HG03025 (cell line): ENCODE measurements at regions not wholly inside any gene's neighbourhood (a gene's known extent, or its start where the extent isn't known, plus 50 kb on each side); places are given as distances from the start of the nearest gene placed in this dataset.
A peak's percentile ranks its signal among the peaks of the same experiment; 100 is the strongest.

Experiments
- ATAC-seq: cut with Tn5 transposase; IDR thresholded peaks from one replicate; pipeline ENCODE4 v1.9.1; 2021; ENCODE audit warnings: mild to moderate bottlenecking, moderate library complexity; ENCODE audit not compliant: unreplicated experiment, low FRiP score

- no peak for ATAC-seq
Observed at GRCh38 chr16:74100395-74101326, 196.0 kb upstream of the PSMD7 start.

GRCh38 chr16:74099530-74099929 lies 197.1 kb upstream of the PSMD7 start:
- ATAC-seq: no peak

DNA sequence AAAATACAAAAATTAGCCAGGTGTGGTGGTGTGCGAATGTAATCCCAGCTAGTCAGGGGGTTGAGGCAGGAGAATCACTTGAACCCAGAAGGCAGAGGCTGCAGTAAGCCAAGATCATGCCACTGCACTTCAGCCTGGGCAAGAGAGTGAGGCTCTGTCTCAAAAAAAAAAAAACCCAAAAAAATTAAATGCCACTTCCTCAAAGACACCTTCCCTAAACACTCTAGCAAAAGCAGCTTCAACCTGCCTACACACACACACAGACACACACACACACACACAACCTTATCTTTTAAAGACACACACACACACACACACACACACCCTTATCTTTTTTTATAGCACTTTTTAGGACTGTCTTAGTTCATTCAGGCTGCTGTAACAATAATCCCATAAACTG lies 201.7 kb upstream of the PSMD7 start:
- no peak for ATAC-seq

- ATAC-seq: peak; percentile 72
Observed at GRCh38 chr16:74094514-74094913, 202.1 kb upstream of the PSMD7 start.

- ATAC-seq: no peak
Observed at GRCh38 chr16:74092336-74092735, 204.3 kb upstream of the PSMD7 start.

GRCh38 chr16:74090871-74091270 lies 205.7 kb upstream of the PSMD7 start:
- no peak for ATAC-seq

DNA sequence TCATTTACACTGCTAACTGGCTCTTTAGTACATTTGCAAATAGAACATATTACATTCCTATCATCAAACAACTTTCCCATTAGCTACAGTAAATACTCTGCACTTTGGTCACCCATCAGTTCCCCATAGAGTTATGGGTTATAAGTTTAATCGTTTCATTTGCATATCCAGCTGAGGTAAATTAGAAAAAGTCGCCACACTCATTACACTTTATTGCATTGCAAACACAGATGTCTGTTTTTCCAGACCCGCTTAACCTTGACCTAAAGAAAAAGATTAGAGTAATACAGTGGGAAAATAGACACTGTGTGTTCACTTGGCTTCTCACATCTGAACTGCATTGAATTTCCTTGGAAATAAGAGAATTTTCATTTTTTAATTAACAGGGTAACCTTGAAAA lies 213.1 kb upstream of the PSMD7 start:
- ATAC-seq: no peak

GRCh38 chr16:74080311-74080710 lies 216.3 kb upstream of the PSMD7 start:
- ATAC-seq: no peak

DNA sequence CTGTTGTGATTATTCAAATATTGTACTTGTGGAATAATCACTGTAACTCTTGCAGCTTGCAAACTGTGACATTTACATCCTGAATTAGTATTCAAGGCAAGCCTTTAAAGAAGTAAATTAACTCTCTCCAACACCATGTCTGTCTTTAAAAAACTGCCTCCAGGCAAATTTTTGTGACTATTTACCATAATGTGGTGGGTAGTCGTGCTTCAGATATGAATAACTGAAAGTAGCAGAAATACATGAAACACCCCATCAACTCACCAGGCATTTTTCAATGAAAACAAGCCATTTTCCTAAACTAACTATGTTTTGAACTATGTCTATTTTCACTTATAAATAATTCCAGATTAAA lies 217.4 kb upstream of the PSMD7 start:
- no peak for ATAC-seq

- no peak for ATAC-seq
Observed at GRCh38 chr16:74078511-74079231, 217.9 kb upstream of the PSMD7 start.

DNA sequence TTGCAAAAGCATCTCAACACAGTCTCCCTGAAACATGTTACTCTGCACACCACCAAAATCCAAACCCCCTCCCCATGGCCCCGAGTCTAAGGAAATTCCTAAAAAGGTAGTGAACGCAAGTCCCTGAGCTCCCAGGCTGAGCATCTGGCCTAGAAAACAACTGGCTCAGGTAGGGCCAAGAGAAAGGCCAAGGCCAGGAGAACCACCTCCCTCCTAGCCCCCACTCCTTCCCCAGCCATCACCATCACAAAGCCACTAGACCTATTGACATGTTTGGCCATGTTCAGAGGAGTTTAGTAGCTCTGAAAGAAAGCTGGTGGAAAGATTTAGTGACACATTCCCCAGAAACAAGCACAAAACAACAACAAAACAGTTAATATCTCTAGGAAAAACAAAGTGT lies 220.0 kb upstream of the PSMD7 start:
- no peak for ATAC-seq

- no peak for ATAC-seq
Observed at GRCh38 chr16:74075393-74075792, 221.2 kb upstream of the PSMD7 start.

DNA sequence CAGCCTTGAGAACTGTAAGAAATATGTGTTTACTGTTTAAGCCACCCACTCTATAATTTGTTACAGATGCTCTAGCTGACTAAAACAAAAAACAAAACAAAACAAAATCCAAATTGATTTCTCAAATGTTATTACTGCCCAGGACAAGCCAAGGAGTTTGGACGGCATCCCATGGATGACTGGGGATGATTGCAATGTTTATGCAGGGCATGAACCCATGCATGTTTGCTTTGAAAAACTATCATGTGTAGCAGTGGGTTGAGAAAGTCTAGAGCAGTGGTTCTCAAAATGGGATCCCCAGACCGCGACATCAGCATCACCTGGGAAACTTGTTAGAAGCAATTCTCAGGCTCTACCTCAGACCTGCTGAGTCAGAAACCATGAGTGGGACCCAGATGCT lies 223.2 kb upstream of the PSMD7 start:
- ATAC-seq: no peak

DNA sequence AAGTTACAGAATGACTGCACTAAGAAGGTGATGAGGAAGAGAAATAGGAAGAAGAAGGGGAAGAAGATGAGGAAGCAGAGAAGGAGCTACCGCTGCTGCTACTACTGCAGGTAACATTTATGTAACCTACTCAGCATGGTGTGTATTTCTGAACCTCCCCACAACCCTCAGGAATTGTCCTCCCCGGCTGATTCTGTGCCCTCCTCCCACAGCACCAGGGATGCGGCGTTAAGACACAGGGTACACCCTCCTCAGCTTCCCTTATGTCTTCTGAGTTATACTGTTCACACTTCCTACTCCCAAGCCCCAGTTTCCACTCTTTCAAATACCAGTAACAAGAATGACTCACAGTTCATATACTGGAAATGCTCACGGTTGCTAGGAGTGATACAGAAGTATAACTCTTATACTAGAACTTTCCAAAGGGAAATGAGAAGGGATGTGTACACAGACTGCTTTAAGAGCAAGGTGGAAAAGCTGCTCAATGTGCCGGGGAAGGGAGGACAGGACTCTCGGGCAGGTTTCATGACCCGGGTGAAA lies 224.5 kb upstream of the PSMD7 start:
- no peak for ATAC-seq

DNA sequence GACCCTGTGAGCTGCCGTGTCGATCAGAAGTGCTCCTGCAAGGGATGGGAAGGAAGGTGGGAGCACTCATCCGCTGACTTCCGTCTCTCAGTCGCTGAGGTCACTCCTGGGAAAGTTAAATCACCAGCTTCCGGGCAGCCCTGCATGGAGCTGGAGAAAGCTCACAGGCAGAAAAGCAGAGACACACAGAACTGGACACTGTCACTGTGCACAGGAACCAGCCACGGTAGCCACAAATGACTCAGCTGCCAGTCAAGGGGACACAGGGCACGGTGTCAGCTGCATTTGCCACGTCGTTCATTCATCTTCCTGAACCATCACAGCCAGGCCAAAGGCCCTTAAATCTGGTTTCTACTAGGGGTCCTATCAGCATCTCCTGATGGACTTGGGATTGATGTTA lies 226.4 kb upstream of the PSMD7 start:
- ATAC-seq: no peak

GRCh38 chr16:74064120-74064735 lies 232.4 kb upstream of the PSMD7 start:
- no peak for ATAC-seq

- ATAC-seq: no peak
Observed at GRCh38 chr16:74053826-74054225, 242.8 kb upstream of the PSMD7 start.

GRCh38 chr16:74053312-74053711 lies 243.3 kb upstream of the PSMD7 start:
- no peak for ATAC-seq

GRCh38 chr16:74052016-74052415 lies 244.6 kb upstream of the PSMD7 start:
- no peak for ATAC-seq

- ATAC-seq: no peak
Observed at GRCh38 chr16:74049027-74049426, 247.6 kb upstream of the PSMD7 start.

- ATAC-seq: no peak
Observed at GRCh38 chr16:74046524-74046923, 250.1 kb upstream of the PSMD7 start.
